ENCODE measurements at regions not wholly inside any gene's neighbourhood (a gene's known extent, or its start where the extent isn't known, plus 50 kb on each side); places are given as distances from the start of the nearest gene placed in this dataset.

GRCh38 chr10:113410618-113411017, 142.2 kb upstream of the HABP2 start:
- no peaks in the 10 kb centered on the region for H3K36me3 Mint-ChIP-seq (ENCODE audit: low read depth)

GRCh38 chr10:113411456-113411855, 141.4 kb upstream of the HABP2 start:
- H3K27ac Mint-ChIP-seq: no peak overlapping the region
- no peak overlapping the region for H3K4me3 Mint-ChIP-seq
- no peak for DNase-seq
- POLR2A ChIA-PET: no interaction called here
- CTCF ChIA-PET: no interaction called here
- H3K4me1 Mint-ChIP-seq: no peaks in the 10 kb centered on the region
- no peaks in the 10 kb centered on the region for H3K9me3 Mint-ChIP-seq
- no peaks in the 10 kb centered on the region for H3K36me3 Mint-ChIP-seq (ENCODE audit: low read depth)
- H3K27me3 Mint-ChIP-seq: peaks cover 11% of the 10 kb centered on the region

More at GRCh38 chr10:113410618-113411017, 142.2 kb upstream of the HABP2 start:
- ChIA-PET POLR2A (no interaction called here), CTCF (no interaction called here)
- Mint-ChIP-seq H3K27ac (no peak overlapping the region), H3K4me1 (no peaks in the 10 kb centered on the region), H3K9me3 (no peaks in the 10 kb centered on the region), H3K4me3 (no peak overlapping the region), H3K27me3 (peaks cover 11% of the 10 kb centered on the region)
- DNase-seq: no peak

GRCh38 chr10:113412161-113412560, 140.7 kb upstream of the HABP2 start:
- Mint-ChIP-seq H3K4me1 (no peaks in the 10 kb centered on the region), H3K4me3 (no peak overlapping the region), H3K27me3 (peaks cover 11% of the 10 kb centered on the region), H3K36me3 (ENCODE audit: low read depth) (no peaks in the 10 kb centered on the region), H3K9me3 (no peaks in the 10 kb centered on the region), H3K27ac (no peak overlapping the region)
- CTCF ChIA-PET: no interaction called here
- DNase-seq: no peak
- POLR2A ChIA-PET: no interaction called here

GRCh38 chr10:113414543-113414942, 138.3 kb upstream of the HABP2 start:
- POLR2A ChIA-PET: no interaction called here
- no peak for DNase-seq
- Mint-ChIP-seq H3K4me1 (no peaks in the 10 kb centered on the region), H3K27me3 (peaks cover 11% of the 10 kb centered on the region), H3K27ac (no peak overlapping the region), H3K4me3 (no peak overlapping the region), H3K9me3 (no peaks in the 10 kb centered on the region), H3K36me3 (ENCODE audit: low read depth) (no peaks in the 10 kb centered on the region)
- CTCF ChIA-PET: no interaction called here

- Mint-ChIP-seq H3K27ac (no peak overlapping the region), H3K27me3 (peaks cover 11% of the 10 kb centered on the region), H3K4me1 (no peaks in the 10 kb centered on the region), H3K36me3 (ENCODE audit: low read depth) (no peaks in the 10 kb centered on the region), H3K4me3 (no peak overlapping the region), H3K9me3 (no peaks in the 10 kb centered on the region)
- ChIA-PET POLR2A (no interaction called here), CTCF (no interaction called here)
- no peak for DNase-seq
Observed at GRCh38 chr10:113415246-113415645, 137.6 kb upstream of the HABP2 start.

GRCh38 chr10:113420057-113420732, 132.7 kb upstream of the HABP2 start:
- DNase-seq: no peak
- no peak overlapping the region for H3K4me3 Mint-ChIP-seq
- no peaks in the 10 kb centered on the region for H3K36me3 Mint-ChIP-seq (ENCODE audit: low read depth)
- H3K4me1 Mint-ChIP-seq: no peaks in the 10 kb centered on the region
- CTCF ChIA-PET: no interaction called here
- H3K9me3 Mint-ChIP-seq: peaks cover 3% of the 10 kb centered on the region
- POLR2A ChIA-PET: no interaction called here
- H3K27ac Mint-ChIP-seq: no peak overlapping the region
- no peaks in the 10 kb centered on the region for H3K27me3 Mint-ChIP-seq

- Mint-ChIP-seq H3K36me3 (ENCODE audit: low read depth) (no peaks in the 10 kb centered on the region), H3K27me3 (no peaks in the 10 kb centered on the region), H3K4me1 (no peaks in the 10 kb centered on the region), H3K4me3 (no peak overlapping the region), H3K27ac (no peak overlapping the region), H3K9me3 (peaks cover 3% of the 10 kb centered on the region)
- ChIA-PET CTCF (no interaction called here), POLR2A (no interaction called here)
- DNase-seq: no peak
Observed at GRCh38 chr10:113420733-113421675, 131.8 kb upstream of the HABP2 start.

- DNase-seq: no peak
- POLR2A ChIA-PET: no interaction called here
- CTCF ChIA-PET: no interaction called here
- no peaks in the 10 kb centered on the region for H3K36me3 Mint-ChIP-seq (ENCODE audit: low read depth)
- no peaks in the 10 kb centered on the region for H3K27me3 Mint-ChIP-seq
- H3K4me3 Mint-ChIP-seq: no peak overlapping the region
- peaks cover 3% of the 10 kb centered on the region for H3K9me3 Mint-ChIP-seq
- no peaks in the 10 kb centered on the region for H3K4me1 Mint-ChIP-seq
- H3K27ac Mint-ChIP-seq: no peak overlapping the region
Observed at GRCh38 chr10:113422371-113422770, 130.5 kb upstream of the HABP2 start.

GRCh38 chr10:113423981-113424721, 128.7 kb upstream of the HABP2 start:
- no peak for DNase-seq
- no peaks in the 10 kb centered on the region for H3K36me3 Mint-ChIP-seq (ENCODE audit: low read depth)
- peaks cover 3% of the 10 kb centered on the region for H3K9me3 Mint-ChIP-seq
- no peak overlapping the region for H3K27ac Mint-ChIP-seq
- no peaks in the 10 kb centered on the region for H3K27me3 Mint-ChIP-seq
- H3K4me3 Mint-ChIP-seq: no peak overlapping the region
- ChIA-PET POLR2A (no interaction called here), CTCF (no interaction called here)
- no peaks in the 10 kb centered on the region for H3K4me1 Mint-ChIP-seq

- POLR2A ChIA-PET: no interaction called here
- no peak for DNase-seq
- Mint-ChIP-seq H3K36me3 (ENCODE audit: low read depth) (no peaks in the 10 kb centered on the region), H3K27ac (no peak overlapping the region), H3K27me3 (no peaks in the 10 kb centered on the region), H3K4me1 (no peaks in the 10 kb centered on the region), H3K4me3 (no peak overlapping the region), H3K9me3 (peaks cover 3% of the 10 kb centered on the region)
- CTCF ChIA-PET: no interaction called here
Observed at GRCh38 chr10:113425008-113425407, 127.8 kb upstream of the HABP2 start.

- no peak for DNase-seq
- H3K36me3 Mint-ChIP-seq (ENCODE audit: low read depth): no peaks in the 10 kb centered on the region
- ChIA-PET POLR2A (no interaction called here), CTCF (no interaction called here)
- no peaks in the 10 kb centered on the region for H3K4me1 Mint-ChIP-seq
- no peak overlapping the region for H3K27ac Mint-ChIP-seq
- peaks cover 3% of the 10 kb centered on the region for H3K9me3 Mint-ChIP-seq
- H3K4me3 Mint-ChIP-seq: no peak overlapping the region
- H3K27me3 Mint-ChIP-seq: no peaks in the 10 kb centered on the region
Observed at GRCh38 chr10:113425541-113425951, 127.3 kb upstream of the HABP2 start.

- CTCF ChIA-PET: no interaction called here
- no peak overlapping the region for H3K4me3 Mint-ChIP-seq
- no peaks in the 10 kb centered on the region for H3K4me1 Mint-ChIP-seq
- POLR2A ChIA-PET: no interaction called here
- H3K36me3 Mint-ChIP-seq (ENCODE audit: low read depth): no peaks in the 10 kb centered on the region
- H3K27ac Mint-ChIP-seq: no peak overlapping the region
- H3K27me3 Mint-ChIP-seq: no peaks in the 10 kb centered on the region
- no peak for DNase-seq
- peaks cover 3% of the 10 kb centered on the region for H3K9me3 Mint-ChIP-seq
Observed at GRCh38 chr10:113426181-113426877, 126.5 kb upstream of the HABP2 start.

GRCh38 chr10:113427236-113427735, 125.6 kb upstream of the HABP2 start:
- Mint-ChIP-seq H3K4me1 (no peaks in the 10 kb centered on the region), H3K27ac (no peak overlapping the region), H3K27me3 (no peaks in the 10 kb centered on the region), H3K9me3 (no peaks in the 10 kb centered on the region), H3K4me3 (no peak overlapping the region), H3K36me3 (ENCODE audit: low read depth) (no peaks in the 10 kb centered on the region)
- no peak for DNase-seq
- POLR2A ChIA-PET: no interaction called here
- CTCF ChIA-PET: no interaction called here

Data from activated CD4-positive, alpha-beta T cell treated with anti-CD3 and anti-CD28 coated beads, Interleukin-2, amount 10 ng/mL, durations not matched to agents 7 days and 5 days (primary cell).